Lower leg skin (tissue), 3 donors: ENCODE measurements at regions not wholly inside any gene's neighbourhood (a gene's known extent, or its start where the extent isn't known, plus 50 kb on each side); places are given as distances from the start of the nearest gene placed in this dataset.

Experiments used
- CTCF ChIP-seq, 3 donors: fragments of 450-650 bp; IDR thresholded peaks; one replicate each; pipeline ENCODE4 v1.5.1; 2016; ENCODE audit warnings: antibody characterized with exemption in 3 of 3, mild to moderate bottlenecking in 3 of 3, moderate library complexity in 2 of 3
- POLR2A ChIP-seq, 2 donors: fragments of 450-650 bp; IDR thresholded peaks; one replicate each; pipeline ENCODE4 v1.6.1; 2016 to 2017; ENCODE audit warnings: antibody characterized with exemption in 2 of 2, mild to moderate bottlenecking in 1 of 2, moderate library complexity in 1 of 2

DNA sequence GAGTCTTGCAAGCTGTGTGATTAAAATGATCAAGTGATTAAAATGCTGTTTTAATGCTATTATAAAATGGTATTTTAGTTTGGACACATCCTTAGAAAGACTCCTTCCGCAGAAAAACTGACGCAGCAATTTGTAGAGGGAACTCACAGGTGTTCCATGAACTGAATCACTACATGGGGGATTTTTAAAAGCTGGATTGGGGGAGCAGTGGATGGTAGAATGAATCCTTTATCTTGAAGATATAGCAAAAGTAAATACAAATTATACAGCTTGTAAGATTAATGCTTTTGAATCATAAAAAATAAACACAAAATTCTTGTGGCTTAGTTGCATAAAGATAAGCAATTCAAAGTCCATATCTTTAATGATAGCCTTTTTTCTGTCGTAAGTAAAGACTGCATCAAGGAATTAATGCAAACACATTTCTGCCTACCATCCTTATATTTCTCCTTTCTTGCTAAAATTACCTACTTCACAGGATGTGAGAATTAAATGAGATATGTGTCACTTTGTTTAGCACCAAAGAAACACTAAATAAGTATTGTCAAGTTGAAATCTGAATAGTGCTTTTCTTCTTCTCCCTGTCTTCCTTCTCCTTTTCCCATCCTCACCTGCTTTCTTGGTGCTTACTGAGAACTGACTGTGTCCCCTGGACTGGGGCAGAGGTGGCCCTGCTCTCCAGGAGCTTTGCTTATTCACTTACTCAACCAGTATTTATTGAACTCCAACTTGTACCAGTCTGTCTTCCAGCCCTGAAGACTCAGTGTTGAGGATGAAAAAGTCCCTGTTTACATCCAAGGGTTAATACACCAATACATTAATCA lies 61.5 kb upstream of the F3 start:
- TF ChIP-seq CTCF (IDR thresholded peaks at IDR 0.05) (no peak), POLR2A (IDR thresholded peaks at IDR 0.05) (no peak)
